ENCODE measurements at regions not wholly inside any gene's neighbourhood (a gene's known extent, or its start where the extent isn't known, plus 50 kb on each side); places are given as distances from the start of the nearest gene placed in this dataset.

GRCh38 chr3:124277144-124277890 is 285.4 kb upstream of the ROPN1 start:
- DNase-seq (ENCODE audit: low read depth), result no peak

- no peak for DNase-seq (ENCODE audit: low read depth)
These were observed 289.8 kb upstream of the ROPN1 start for GRCh38 chr3:124281453-124282316.

- DNase-seq (ENCODE audit: low read depth), result no peak
These were observed 291.1 kb upstream of the ROPN1 start for GRCh38 chr3:124282751-124283651.

- DNase-seq (ENCODE audit: low read depth), result no peak
These were observed 291.7 kb upstream of the ROPN1 start for GRCh38 chr3:124283652-124284023.

DNA sequence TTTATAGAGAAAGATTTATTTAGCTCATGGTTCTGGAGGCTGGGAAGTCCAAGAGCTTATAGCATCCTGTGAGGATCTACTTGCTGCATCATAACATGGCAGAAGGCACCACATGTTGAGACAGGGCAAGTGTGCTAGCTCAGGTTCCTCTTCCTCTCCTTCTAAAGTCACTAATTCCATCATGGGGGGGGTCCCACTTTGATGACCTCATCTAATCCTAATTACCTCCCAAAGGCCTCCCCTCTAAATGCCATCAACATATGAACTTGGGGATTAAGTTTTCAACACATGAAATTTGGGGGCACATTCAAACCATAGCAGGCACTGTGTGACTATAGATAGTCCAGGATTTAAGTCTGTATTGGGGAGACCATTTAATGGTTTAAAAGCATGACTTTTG is 297.1 kb upstream of the ROPN1 start:
- no peak for DNase-seq (ENCODE audit: low read depth)

- no peak for DNase-seq (ENCODE audit: low read depth)
These were observed 299.1 kb upstream of the ROPN1 start for GRCh38 chr3:124291008-124291407.

DNA sequence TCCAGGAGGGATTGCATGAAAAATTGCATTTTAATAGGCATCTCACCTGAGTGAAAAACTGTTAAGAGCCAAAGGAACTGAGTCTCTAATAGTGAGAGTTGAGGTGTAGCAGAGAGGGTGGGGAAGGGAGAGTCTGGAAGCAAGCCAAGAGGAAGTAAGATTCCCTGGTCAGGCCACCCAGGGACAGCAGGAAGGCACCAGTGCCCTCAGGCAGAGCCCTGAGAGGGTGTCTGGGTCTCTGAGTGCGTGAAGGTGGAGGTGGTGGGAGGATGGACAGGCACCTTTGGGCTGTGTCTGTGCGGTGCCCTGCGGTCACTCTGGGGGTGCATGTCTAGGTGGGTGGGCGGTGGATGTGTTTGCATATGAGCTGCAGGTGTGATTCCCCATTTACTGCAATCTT is 300.4 kb upstream of the ROPN1 start:
- no peak for DNase-seq (ENCODE audit: low read depth)

- DNase-seq (ENCODE audit: low read depth), result no peak
These were observed 301.7 kb upstream of the ROPN1 start for GRCh38 chr3:124293584-124293983.

GRCh38 chr3:124295362-124295761 is 303.4 kb upstream of the ROPN1 start:
- no peak for DNase-seq (ENCODE audit: low read depth)

GRCh38 chr3:124296406-124296805 is 304.5 kb upstream of the ROPN1 start:
- no peak for DNase-seq (ENCODE audit: low read depth)

DNA sequence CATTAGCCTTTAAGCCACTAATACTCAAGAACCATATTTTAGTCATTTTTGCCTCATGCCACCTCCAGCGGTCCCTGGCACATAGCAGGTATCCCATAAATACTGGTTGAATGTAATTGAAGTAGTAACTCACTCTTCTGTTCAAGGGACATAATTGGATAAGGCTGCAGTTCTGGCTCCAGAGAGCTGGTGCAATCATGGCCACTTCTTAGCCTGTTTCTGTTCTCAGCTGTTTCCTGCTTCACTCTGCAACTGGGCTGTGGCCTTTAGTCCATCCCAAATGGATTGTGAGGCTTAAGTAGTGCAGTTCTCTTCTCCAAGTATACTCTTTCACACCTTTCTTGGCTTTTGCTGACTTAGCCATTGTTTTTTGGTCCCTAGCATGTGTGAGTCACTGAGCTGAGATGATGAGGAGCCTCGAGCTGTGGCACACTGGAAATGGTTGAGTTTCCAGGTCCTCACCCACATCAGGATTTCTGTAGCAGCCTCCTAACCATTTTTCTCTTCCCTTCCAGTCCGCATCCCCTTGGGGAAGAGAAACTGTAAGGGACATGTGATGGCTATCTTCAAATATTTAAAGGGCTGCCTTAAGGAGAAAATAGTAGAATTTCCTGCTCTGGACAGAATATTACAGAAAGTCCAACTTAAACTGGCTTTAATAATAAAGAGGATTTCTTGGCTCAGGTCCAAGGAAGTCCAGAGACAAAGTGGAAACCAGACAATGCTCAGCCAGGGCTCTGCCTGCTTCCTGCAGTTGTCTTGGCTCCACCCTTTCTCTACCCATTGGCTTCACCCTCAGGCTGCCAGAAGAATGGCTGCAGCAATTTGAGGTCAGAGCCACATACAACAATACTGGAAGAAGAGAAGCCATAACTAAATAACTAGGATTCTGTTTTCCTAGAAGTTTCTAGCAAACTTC is 305.4 kb upstream of the ROPN1 start:
- no peak for DNase-seq (ENCODE audit: low read depth)

- DNase-seq (ENCODE audit: low read depth), result no peak
These were observed 306.4 kb upstream of the ROPN1 start for GRCh38 chr3:124298301-124298700.

DNA sequence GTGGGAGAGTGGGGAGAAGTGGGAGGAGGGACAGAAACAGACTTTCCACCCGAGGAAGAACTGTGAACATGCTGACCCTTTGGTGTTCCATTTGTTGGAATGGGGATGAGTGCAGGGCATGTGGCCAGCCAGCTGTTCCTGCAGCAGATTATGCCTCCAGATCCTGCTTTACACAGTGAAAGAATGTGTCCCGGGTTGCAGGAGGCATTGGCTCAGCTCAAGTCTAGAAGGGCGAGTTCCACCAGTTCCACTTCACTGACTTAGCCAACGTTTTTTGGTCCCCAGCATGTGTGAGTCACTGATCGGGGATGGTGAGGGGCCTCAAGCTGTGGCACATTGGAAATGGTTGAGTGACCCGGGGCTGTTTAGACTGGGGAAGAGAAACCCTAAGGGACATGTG is 307.0 kb upstream of the ROPN1 start:
- DNase-seq (ENCODE audit: low read depth), result no peak

- no peak for DNase-seq (ENCODE audit: low read depth)
These were observed 307.9 kb upstream of the ROPN1 start for GRCh38 chr3:124299831-124300230.

DNA sequence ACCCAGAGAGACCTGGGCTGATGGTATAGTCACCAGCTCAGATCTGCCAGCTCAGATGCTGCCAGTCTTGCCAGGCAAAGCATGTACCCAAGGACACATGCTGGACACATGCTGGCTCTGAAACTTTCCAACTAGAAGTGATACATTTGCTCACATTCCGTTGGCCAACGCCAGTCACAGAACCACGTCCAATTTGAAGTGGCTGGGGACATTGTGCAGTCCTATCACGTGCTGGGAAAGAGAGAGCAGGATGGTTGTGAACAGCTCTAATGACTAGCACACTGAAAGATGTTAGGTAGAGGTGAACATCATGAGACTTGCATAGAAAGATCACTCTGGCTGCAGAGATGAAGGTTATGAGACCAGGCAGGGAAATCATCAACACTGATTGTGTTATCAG is 308.5 kb upstream of the ROPN1 start:
- no peak for DNase-seq (ENCODE audit: low read depth)

- no peak for DNase-seq (ENCODE audit: low read depth)
These were observed 311.5 kb upstream of the ROPN1 start for GRCh38 chr3:124303305-124303910.

GRCh38 chr3:124306665-124307064 is 314.7 kb upstream of the ROPN1 start:
- DNase-seq (ENCODE audit: low read depth), result no peak

DNA sequence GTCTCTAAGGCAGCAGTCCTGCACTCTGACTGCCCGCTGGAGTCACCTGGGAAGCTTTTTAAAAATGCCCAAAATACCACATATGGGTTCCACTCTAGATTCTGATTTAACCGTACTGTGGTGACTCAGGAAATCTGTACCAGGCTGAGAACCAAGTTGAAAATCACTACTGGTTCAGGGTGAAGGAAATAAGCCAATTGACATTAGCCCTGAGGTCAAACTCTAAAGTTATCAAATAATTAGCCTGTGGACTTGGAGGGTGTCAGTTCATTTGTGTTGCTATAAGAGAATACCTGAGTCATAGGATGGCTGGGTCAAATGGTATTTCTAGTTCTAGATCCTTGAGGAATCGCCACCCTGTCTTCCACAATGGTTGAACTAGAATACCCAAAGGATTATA is 321.7 kb upstream of the ROPN1 start:
- no peak for DNase-seq (ENCODE audit: low read depth)

DNA sequence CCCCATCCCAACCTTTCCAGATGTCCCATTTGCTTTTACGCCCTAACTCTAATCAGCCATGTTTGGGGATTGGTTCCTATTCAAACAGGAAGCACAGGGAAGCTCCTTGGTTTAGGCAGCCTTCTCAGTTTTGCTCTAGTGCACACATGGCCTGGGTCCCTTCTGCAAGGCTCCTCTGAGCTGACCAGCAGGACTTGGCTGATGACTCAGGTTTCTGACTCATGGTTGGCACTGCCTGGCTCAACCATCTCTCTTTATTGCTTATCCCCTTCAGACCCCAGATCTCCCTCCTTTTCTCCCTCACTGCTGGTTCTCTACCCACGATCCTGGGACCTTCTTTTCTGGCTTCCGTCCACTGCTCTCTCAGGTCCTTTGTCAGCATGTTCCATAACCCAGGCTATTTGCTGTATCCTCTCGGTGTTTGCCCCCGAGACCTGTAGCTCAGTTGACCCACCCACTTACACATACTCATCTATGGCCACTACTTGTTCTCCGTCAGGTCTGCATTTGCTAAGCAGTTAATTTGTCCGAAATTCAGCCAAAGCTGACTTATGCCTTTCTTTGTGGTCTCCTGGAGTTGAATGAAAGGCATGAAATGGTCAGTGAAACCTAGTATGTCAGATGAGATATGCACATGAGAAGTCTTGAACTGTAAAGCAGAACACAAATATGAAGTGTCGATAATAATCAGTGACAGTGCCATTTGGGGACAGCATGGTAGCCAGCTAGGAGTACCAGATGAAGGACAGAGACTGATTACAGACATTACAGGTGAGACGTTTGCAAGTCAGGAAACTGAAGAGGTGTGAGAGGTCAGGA is 323.5 kb upstream of the ROPN1 start:
- no peak for DNase-seq (ENCODE audit: low read depth)

DNA sequence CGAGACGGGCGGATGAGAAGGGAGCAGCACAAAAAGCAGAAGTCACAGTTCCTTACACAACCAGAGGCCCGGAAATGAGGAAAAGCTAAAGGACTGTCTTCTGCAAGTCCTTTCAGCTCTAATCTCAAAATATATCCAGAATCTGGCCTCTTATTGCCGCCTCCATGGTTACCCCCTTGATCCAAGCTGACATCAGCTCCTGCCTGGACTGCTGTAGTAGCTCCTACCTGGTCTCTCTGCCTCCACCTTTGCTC is 324.0 kb upstream of the ROPN1 start:
- DNase-seq (ENCODE audit: low read depth), result no peak

All from activated T-helper 1 cell treated with Interleukin-2 at 50 U/mL for 16 hours (primary cell).